GM21381 (cell line): ENCODE measurements at regions not wholly inside any gene's neighbourhood (a gene's known extent, or its start where the extent isn't known, plus 50 kb on each side); places are given as distances from the start of the nearest gene placed in this dataset.

ENCODE experiments used
- ATAC-seq: cut with Tn5 transposase; IDR thresholded peaks from one replicate; pipeline ENCODE4 v1.9.1; 2021; ENCODE audit warnings: mild to moderate bottlenecking, moderate library complexity; ENCODE audit not compliant: unreplicated experiment

- ATAC-seq = no peak
These were observed 161.1 kb upstream of the KLF14 start for GRCh38 chr7:130894909-130895750.

DNA sequence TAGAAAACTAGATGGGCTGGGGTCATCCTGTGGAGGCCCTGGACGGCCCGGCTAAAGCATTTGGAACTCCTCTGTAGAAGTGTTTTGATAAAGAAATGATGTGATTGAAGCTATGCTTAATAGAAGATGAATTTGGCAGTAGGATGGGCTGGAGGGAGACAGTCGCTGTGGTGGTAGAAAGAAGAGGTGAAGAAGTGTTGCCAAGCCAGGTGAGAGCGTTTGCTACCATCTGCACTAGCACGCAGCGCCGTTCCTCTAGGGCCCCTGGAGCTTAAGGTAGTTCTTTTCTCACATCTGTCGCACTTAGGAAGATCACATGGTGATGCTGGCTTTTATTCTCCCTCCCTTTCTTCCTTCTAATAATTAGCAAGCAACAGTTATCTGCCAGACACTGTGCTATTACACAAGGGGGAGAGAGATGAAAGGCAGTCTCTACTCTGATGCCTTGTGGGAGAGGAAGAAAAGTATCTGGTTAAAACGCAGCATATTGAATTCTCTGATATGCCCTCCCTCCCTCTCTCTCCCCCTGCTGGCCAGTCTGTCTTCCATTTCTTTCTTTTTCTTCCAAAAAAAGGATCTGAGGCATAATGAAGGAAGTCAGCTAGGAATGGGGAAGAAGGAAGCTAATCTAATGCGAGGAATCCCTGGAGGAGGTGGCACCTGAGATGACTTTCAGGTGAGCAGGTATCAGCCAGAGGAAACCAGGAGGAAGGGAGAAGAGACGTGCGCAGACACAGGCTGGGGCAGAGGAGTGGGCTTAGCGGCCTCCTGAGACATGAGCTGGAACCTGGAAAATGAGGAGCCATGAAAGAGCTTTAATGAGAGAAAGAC lies 162.3 kb upstream of the KLF14 start:
- ATAC-seq = no peak

DNA sequence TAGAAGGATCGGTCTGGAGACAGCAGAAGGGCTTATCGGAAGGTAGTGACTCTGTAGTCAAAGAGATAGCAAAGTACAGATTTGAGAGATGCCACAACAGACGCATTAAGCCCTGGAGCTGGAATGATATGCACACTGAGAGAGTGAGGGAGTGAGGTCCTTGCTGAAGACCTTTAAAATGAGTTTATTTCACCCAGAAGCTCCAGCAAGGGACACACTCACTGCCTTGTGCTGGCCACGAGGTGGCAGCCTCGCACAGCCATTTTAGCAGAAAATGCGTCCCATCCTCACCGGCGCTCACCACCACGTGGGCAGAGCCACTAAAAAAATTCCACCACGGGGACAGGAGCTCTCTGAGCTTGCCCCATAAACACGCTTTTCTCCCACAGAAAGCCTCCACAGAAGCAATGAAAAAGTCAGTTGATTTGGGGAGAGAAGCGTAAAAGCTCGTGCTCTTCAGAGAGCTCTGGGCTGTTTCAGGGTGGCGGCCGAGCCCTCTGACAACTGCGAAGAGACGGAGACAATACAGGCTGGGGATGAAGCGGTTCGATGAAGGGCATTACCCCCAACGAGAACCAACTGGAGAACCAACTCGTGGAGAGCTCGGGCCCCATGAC lies 163.0 kb upstream of the KLF14 start:
- ATAC-seq = no peak

DNA sequence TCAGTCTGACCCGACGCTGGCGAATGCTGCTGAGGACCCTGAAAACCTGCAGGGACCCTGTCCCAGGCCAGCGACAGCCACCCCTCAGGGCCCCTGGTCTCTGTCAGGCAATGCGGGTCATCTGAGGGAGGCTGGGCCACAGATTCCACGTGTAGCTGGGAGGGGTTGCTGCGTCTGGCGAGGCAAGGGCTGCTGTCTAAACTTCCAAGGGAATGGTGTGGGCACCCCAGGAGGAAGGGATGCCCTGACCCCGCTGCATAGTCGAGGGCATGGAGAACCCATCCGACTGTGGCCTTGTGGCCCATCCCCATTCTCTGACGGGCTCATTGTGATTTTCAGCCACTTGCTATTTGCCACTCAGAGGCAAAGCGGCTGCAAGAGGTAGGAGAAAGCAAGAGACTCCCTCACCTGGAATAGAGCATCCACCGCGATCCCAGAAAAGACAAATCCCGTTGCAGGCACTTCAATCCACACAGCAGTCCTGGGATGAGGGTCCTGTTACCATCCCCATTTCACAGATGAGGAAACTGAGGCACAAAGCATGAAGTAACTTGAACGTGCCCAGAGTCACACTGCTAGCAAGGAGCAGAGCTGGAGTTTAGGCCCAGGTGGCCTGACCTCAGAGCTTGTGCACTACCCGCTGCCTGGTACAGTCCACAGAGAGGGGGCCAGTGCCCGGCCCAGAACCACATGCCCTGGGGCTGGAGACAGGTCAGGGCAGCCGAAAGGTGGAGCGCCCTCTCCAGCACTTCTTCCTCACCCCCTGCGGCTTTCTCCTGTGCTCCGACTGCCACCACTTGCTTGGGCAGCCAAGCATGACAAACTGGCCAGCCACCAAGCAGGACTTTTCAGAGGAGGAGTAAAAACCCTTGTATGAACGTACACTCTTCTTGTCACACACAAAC lies 163.8 kb upstream of the KLF14 start:
- ATAC-seq = peak; percentile 35

- no peak for ATAC-seq
These were observed 165.1 kb upstream of the KLF14 start for GRCh38 chr7:130899071-130899560.

DNA sequence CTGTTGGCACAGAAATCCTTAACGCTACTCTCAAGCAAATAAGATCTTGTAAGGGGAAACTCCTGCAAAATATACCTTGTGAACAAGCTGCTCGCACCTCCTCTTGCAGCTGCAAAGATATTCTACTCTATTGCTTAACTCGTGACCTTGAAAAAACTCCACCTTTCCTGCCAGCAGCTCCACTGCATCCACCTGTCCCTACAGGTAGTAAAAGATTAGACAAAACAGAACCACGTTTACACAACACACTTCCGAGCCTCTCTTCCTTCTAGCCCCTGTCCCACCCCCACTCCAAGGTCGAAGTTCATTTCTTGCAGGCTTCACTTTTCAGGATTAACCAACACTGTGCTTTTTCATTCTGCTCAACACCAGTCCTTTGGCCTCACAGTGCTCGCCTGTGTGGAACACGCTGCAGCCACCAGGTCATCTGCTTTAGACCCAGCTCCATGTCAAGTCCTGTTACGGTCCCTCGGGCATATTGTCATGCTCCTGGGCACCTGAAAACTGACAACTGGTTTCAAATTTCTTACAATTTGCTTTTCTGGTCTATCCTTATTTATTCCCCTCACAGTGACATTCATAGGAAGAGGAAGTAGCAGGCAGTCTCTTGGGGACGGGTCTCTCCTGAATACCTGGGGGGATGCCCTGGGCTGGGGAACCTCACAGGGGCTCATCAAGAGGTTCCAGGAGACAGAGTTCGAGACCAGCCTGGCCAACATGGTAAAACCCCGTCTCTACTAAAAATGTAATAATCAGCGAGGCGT lies 165.8 kb upstream of the KLF14 start:
- ATAC-seq = no peak

GRCh38 chr7:130900471-130901076 lies 166.6 kb upstream of the KLF14 start:
- ATAC-seq = no peak

- ATAC-seq = no peak
These were observed 167.3 kb upstream of the KLF14 start for GRCh38 chr7:130901209-130901783.

- no peak for ATAC-seq
These were observed 168.8 kb upstream of the KLF14 start for GRCh38 chr7:130902755-130903357.

DNA sequence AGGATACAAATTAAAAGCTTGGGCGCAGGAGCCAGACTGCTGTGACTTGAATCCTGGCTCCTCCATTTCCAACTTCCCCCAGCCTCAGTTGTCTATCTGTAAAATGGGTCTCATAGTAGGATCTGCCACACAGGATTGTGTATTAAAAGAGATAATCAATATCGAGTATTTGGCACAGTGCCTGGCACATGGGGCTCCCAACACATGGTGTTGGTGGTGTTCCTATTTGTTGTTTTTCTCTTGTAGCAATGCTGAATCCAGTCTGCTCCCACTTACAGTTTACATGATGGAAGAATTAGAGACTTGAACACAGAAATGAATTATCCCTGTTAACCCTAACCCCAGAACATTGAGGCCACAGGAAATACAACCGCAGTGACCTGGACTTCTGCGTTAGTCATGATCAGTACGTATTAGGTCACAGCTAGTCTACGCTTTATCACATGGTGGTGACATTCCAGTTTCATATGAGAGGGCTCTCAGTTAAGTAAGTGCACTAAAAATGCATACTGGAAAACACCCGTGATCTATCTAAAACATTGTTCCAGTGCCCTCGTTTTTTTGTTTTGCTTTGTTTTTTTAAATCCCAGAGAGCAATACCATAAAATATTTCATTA lies 169.5 kb upstream of the KLF14 start:
- ATAC-seq = no peak

DNA sequence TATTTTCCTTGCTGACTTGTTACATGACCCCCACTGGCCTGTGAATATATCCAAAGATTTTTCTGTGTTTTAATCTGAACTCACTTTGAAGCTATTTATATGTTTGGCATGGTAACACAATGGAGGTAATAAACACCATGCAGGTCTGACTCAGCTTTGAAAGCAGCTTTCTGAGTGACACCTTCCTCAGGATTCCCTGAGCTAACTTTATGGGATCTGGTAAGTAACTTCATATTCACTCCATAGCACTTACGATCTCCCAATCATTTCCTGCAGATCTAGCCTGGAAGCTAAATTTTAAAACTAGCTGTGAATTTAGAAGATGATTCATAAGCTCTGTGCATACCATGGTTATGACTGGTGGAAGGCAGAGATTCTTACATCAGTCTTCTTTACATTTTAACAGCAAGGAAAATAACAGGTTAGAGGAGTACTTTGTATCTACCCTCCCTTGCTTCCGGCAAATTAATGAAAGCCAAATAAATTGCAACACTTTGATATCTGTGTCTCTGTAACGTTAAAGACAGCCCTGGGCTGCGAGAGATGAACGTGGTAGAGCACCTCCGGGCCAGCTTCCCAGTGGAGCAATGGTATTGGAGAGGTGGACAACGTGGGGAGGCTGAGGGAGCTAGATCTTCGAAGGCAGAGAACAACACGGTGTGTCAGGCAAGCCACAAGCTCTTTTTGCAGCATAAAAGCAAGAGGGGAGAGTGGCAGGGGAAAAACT lies 170.2 kb upstream of the KLF14 start:
- no peak for ATAC-seq

DNA sequence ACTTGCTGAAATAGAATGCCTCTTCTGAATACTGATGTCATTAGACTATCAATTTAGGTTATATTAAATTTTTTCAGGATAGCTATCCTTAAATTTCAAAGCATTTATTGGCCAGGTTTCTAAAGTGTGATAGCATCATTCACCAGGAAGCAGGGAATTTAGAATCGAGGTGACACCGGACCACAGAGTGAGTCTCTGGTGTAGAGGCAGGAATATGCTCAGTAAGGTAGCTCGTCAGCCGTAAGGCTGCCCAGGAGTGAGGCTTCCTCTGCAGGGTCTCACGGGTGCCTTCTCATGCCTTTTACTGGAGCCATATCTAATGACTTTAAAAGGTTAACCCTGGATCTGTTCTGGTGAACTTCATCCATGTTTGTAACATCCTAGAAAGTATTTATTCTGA lies 170.8 kb upstream of the KLF14 start:
- no peak for ATAC-seq

GRCh38 chr7:130906575-130906974 lies 172.6 kb upstream of the KLF14 start:
- ATAC-seq = no peak

DNA sequence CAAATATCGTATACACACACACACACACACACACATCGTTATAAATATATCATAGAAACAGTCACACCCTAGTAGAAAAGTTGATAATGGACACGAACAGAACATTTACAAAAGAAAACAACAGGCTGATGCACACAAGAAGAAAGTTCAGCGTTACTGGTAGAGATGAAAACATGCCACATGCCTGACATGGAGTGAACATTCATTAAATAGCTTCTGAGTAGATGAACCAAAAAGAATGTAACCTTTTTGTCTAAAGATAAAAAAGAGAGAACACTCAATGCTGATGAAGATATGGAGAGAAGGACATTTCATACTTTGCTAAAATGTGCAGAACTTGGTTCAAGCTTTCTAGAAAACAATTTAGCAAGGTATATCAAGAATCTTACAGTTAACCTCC lies 173.4 kb upstream of the KLF14 start:
- no peak for ATAC-seq

- ATAC-seq = no peak
These were observed 174.5 kb upstream of the KLF14 start for GRCh38 chr7:130908345-130909160.

DNA sequence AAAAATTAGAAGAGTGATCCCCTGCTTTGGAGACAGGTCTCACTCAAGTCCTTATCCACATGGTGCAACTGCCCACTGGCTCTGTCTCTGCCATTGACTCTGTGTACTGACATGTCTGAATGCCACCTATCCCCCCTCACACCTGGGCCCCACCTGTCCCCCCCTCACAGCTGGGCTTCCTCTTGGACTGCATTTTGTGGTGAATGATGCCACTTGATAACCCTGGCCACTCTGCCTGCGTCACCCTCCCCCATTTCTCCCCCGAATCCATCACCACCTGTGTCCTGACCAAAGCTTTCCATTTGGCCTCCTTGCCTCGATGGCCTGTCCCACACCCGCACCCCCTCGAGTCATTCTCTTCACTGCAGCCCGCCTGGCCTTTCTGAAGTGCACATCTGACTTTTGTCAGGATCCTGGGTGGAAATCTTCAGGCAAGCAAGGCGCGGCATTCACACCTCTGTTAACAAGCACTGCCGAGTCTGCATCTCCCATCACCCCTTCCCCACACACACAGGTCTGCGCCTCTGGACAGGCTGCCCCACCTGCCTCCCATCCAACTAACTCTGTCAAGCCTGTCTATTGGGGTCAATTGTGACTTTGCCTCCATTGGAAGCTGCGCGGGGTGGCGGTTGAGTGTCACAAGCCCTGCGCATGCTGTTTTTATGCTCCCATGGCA lies 175.3 kb upstream of the KLF14 start:
- no peak for ATAC-seq
